Adrenal gland (tissue), 5 donors: ENCODE measurements at regions not wholly inside any gene's neighbourhood (a gene's known extent, or its start where the extent isn't known, plus 50 kb on each side); places are given as distances from the start of the nearest gene placed in this dataset.
"Not testable (repeated sequence)": the region's sequence is repeated elsewhere in the genome, so short reads cannot be mapped to it uniquely, and the experiment has no call there.

Source experiments
- CTCF ChIP-seq, 6 experiments: fragments of 450-650 bp in 4 of 6; fragments of 200-600 bp in 2 of 6; sonication (generic) in 1 of 6; IDR thresholded peaks; 1 replicate in 5 of 6; 2 replicates in 1 of 6; pipeline versions ENCODE4 v1.5.1 to v1.8.0; 2016 to 2021; ENCODE audit warnings: antibody characterized with exemption in 6 of 6, mild to moderate bottlenecking in 2 of 6, moderate library complexity in 1 of 6
- POLR2A ChIP-seq, 2 donors: fragments of 450-650 bp; IDR thresholded peaks; one replicate each; pipeline ENCODE4 v1.6.1; 2017; ENCODE audit warnings: antibody characterized with exemption in 2 of 2, mild to moderate bottlenecking in 2 of 2, moderate library complexity in 1 of 2
- donor health status: DM: no; HTN: no; CAD: no.

DNA sequence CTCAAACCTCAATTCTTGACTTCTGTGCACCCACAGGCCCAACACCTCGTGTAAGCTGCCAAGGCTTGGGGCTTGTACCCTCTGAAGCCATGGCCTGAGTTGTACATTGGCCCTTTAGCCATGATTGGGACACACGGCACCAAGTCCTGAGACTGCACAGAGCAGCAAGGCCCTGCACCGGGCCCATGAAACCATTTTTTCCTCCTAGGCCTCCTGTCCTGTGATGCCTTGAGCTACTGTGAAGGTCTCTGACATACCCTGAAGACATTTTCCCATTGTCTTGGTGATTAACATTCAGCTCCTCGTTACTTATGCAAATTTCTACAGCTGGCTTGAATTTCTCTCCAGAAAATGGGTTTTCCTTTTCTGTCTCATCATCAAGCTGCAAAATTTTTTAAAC is 52.3 kb upstream of the FRG1 start:
- TF ChIP-seq POLR2A, CTCF (IDR thresholded peaks at IDR 0.05): not testable (repeated sequence)
